MCF 10A (cell line): ENCODE measurements at regions not wholly inside any gene's neighbourhood (a gene's known extent, or its start where the extent isn't known, plus 50 kb on each side); places are given as distances from the start of the nearest gene placed in this dataset.
A peak's percentile ranks its signal among the peaks of the same experiment; 100 is the strongest.

Experiments used
- BruUV-seq: library from RNA; stranded (reverse); fragments of 400-500 nt; replicated peaks from 2 replicates; lab custom pipeline; 2021; lab: Mats Ljungman, UMichigan
- CTCF ChIA-PET: fragments of 300-600 bp; sonication (Branson Sonifier 250); formaldehyde crosslinking; extraction: SDS; loops from one replicate; lab custom pipeline; 2021; ENCODE audit warnings: antibody characterized with exemption, inconsistent platforms; lab: Yijun Ruan, JAX
- POLR2A ChIA-PET: fragments of 300-600, 350-650 bp; sonication (Branson Sonifier 250); formaldehyde crosslinking; extraction: SDS; loops from one replicate; lab custom pipeline; 2020; ENCODE audit warnings: antibody characterized with exemption, inconsistent platforms; lab: Yijun Ruan, JAX
- DNase-seq: peaks from one replicate; pipeline ENCODE4 v3.0.0-alpha.2; 2018; ENCODE audit not compliant: unreplicated experiment
- H3K27ac Mint-ChIP-seq: one replicate; pipeline ENCODE4 v1.8.0; 2022; ENCODE audit warnings: mild to moderate bottlenecking, low read depth, mixed read lengths; ENCODE audit not compliant: unreplicated experiment
- H3K27me3 Mint-ChIP-seq: one replicate; pipeline ENCODE4 v1.8.0; 2022; ENCODE audit warnings: mixed read lengths; ENCODE audit not compliant: insufficient read depth, unreplicated experiment
- H3K36me3 Mint-ChIP-seq: one replicate; pipeline ENCODE4 v1.8.0; 2022; ENCODE audit warnings: mild to moderate bottlenecking, moderate library complexity, mixed read lengths; ENCODE audit not compliant: insufficient read depth, unreplicated experiment
- H3K4me1 Mint-ChIP-seq: one replicate; pipeline ENCODE4 v1.8.0; 2022; ENCODE audit warnings: mixed read lengths; ENCODE audit not compliant: insufficient read depth, unreplicated experiment
- H3K4me3 Mint-ChIP-seq: one replicate; pipeline ENCODE4 v1.8.0; 2022; ENCODE audit warnings: mild to moderate bottlenecking, moderate library complexity, mixed read lengths; ENCODE audit not compliant: unreplicated experiment
- H3K9me3 Mint-ChIP-seq: one replicate; pipeline ENCODE4 v1.8.0; 2022; ENCODE audit warnings: mixed read lengths; ENCODE audit not compliant: unreplicated experiment
- intact Hi-C: fragments of 100-400 bp; cut with micrococcal nuclease; formaldehyde crosslinking; loops from 2 replicates; pipeline ENCODE4 v1.14.1; 2022
- TF ChIP-seq, protein P1 (sequence below): fragments of 200-600 bp; IDR thresholded peaks from one replicate; pipeline ENCODE4 v1.8.0; 2022; ENCODE audit warnings: antibody characterized with exemption, mild to moderate bottlenecking; ENCODE audit not compliant: unreplicated experiment

DNA sequence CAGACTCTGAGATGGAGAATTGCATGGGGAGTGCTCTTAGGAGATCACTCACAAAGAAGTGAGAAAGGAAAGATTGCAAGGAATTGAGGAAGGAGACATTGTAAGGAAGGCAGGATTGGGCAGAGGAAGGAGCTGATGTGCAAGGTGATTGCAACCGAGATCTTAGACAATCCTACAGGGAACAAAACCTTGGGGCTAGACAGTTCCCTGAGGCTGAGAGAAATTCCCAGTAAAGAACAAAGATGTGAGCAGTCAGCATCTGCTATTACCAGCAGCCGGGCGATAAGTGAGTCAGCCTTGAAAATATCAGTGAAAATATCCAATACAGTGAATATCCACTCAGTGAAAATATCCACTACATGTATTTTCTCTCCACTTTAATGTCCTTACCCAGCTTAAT is 143.6 kb upstream of the TBC1D5 start:
- H3K27ac Mint-ChIP-seq: no peak overlapping the region
- no peak for DNase-seq
- intact Hi-C loops: no loop called here
- ChIA-PET CTCF (interaction anchor here (1.0 kb wide), 1 partner anchor 27 kb away, joined by 3 read pairs; no protein-coding TSS in a partner anchor), POLR2A (interaction anchor here (0.5 kb wide), 1 partner anchor 408 kb away, joined by 3 read pairs; no protein-coding TSS in a partner anchor)
- no peaks in the 10 kb centered on the region for H3K9me3 Mint-ChIP-seq
- no peaks in the 10 kb centered on the region for H3K4me1 Mint-ChIP-seq
- no peaks in the 10 kb centered on the region for H3K27me3 Mint-ChIP-seq
- TF ChIP-seq, protein P1, sequence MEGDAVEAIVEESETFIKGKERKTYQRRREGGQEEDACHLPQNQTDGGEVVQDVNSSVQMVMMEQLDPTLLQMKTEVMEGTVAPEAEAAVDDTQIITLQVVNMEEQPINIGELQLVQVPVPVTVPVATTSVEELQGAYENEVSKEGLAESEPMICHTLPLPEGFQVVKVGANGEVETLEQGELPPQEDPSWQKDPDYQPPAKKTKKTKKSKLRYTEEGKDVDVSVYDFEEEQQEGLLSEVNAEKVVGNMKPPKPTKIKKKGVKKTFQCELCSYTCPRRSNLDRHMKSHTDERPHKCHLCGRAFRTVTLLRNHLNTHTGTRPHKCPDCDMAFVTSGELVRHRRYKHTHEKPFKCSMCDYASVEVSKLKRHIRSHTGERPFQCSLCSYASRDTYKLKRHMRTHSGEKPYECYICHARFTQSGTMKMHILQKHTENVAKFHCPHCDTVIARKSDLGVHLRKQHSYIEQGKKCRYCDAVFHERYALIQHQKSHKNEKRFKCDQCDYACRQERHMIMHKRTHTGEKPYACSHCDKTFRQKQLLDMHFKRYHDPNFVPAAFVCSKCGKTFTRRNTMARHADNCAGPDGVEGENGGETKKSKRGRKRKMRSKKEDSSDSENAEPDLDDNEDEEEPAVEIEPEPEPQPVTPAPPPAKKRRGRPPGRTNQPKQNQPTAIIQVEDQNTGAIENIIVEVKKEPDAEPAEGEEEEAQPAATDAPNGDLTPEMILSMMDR: no peak
- H3K4me3 Mint-ChIP-seq: no peak overlapping the region
- BruUV-seq: no TSS peak
- H3K36me3 Mint-ChIP-seq: no peaks in the 10 kb centered on the region

DNA sequence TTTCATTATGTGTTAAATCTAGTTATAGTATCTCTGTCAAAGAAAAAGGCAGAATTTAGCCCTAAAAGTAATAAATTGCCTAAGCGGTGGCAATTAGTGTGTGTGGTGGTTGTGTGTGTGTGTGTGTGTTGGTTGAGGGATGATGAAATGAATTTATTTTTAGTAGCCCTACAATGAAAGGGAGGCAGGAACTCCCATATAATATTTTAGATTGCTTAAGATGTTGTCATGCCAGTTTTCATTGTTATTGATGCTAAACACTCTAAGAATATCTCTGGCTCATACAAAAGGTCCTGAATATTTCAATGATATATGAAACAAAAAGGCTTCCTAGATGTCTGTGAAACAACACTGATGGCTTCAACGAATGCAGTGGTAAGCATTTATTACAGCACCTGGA is 140.6 kb upstream of the TBC1D5 start:
- Mint-ChIP-seq H3K27me3 (no peaks in the 10 kb centered on the region), H3K4me1 (no peaks in the 10 kb centered on the region), H3K27ac (no peak overlapping the region), H3K4me3 (no peak overlapping the region), H3K36me3 (no peaks in the 10 kb centered on the region), H3K9me3 (no peaks in the 10 kb centered on the region)
- TF ChIP-seq, protein P1: no peak
- CTCF ChIA-PET: no interaction called here
- intact Hi-C loops: no loop called here
- DNase-seq: no peak
- no TSS peak for BruUV-seq
- POLR2A ChIA-PET: no interaction called here

DNA sequence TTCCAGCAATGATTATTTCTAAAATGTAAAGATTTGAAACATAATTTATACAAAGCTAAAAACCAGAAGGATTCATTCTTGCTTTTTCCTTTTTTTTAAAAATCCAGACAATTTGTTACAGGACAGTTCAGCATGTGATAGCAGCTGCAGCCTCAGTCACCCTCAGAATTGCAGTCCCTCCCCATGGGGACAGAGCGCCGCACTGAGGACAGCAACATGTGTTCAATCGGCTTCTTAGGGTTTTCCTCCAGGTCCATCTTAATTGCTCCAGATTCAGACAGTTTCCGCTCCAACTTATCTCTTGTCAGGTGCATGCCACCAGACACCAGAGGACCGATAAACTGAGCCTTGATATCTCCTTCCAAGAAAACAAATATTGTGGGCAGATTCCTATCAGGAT is 134.9 kb upstream of the TBC1D5 start:
- intact Hi-C loops: no loop called here
- Mint-ChIP-seq H3K36me3 (no peaks in the 10 kb centered on the region), H3K27me3 (no peaks in the 10 kb centered on the region), H3K4me1 (no peaks in the 10 kb centered on the region), H3K27ac (no peak overlapping the region), H3K4me3 (no peak overlapping the region), H3K9me3 (no peaks in the 10 kb centered on the region)
- ChIA-PET POLR2A (no interaction called here), CTCF (interaction anchor here (0.5 kb wide), 1 partner anchor 882 kb away, joined by 3 read pairs; no protein-coding TSS in a partner anchor)
- BruUV-seq: no TSS peak
- TF ChIP-seq, protein P1: no peak
- no peak for DNase-seq

DNA sequence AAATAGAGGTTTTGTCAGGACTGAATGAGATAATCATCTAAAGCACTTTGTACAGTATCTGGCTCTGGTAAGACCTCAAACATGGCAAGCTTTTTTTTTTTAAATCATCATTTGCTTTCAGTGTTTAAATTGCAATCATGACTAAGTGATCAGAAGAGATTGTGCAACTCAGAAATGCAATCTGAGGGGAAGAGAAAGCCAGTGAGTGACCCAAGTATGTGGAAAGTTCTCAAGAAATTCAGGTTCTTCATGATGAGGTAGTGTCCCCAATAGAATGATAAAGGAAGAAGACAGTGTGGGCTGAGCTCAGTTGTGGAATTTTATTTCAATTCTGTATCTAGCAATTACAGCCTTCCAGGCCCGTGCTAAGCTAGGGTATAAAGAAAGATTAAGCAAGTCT is 132.2 kb upstream of the TBC1D5 start:
- peak; percentile 9 for DNase-seq
- no peaks in the 10 kb centered on the region for H3K27me3 Mint-ChIP-seq
- intact Hi-C loops: no loop called here
- ChIA-PET CTCF (interaction anchor here (0.6 to 1.0 kb wide), 2 partner anchors 10 to 515 kb away, joined by 3 read pairs; no protein-coding TSS in a partner anchor), POLR2A (no interaction called here)
- H3K4me1 Mint-ChIP-seq: no peaks in the 10 kb centered on the region
- H3K4me3 Mint-ChIP-seq: no peak overlapping the region
- no peak overlapping the region for H3K27ac Mint-ChIP-seq
- TF ChIP-seq, protein P1: no peak
- no peaks in the 10 kb centered on the region for H3K9me3 Mint-ChIP-seq
- no peaks in the 10 kb centered on the region for H3K36me3 Mint-ChIP-seq
- BruUV-seq: no TSS peak
